ENCODE measurements at regions not wholly inside any gene's neighbourhood (a gene's known extent, or its start where the extent isn't known, plus 50 kb on each side); places are given as distances from the start of the nearest gene placed in this dataset.
A peak's percentile ranks its signal among the peaks of the same experiment; 100 is the strongest.
"Not testable (repeated sequence)": the region's sequence is repeated elsewhere in the genome, so short reads cannot be mapped to it uniquely, and the experiment has no call there.

DNA sequence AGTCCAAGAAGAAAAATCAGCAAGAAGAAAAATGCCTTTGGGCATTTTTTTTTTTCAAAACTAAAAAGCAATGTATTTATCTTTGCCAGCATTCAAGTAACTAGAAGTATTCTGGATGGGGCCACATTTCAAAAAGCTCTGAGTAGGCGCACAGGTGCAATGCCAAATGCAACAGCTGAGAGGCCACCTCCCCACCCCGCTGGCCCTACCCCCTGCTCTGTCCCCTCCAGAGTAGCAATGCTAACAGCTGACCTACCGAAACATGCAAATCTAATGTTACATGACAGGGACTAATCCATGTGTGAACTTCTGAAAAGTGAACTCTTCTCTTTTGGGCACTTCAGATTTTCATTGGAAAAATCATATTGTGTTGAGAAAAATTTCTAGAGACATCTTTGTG lies 153.7 kb upstream of the SLC38A2 start:
- DNase-seq (ENCODE audit: low read depth in 4 of 4, low spot score in 2 of 4), result no peak

DNA sequence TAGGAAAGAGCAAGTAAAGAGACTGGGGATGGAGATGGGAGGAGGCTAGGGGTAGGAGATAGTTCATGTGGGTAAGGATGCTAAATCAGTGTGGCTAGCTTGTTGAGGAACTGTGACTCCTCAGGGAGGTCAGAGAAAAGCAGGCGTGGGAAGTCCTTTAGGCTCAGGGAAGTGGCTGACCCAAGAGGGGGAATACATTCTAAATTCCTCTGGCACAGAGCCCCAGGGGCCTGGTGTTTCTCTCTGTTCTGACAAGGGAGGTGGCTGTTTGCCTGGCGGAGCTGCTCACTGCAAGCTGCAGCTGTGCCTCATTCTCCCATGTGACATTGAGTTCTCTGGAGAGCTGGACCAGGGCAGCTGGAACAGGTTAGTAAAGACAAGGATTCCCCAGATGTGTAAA lies 152.2 kb upstream of the SLC38A2 start:
- DNase-seq (ENCODE audit: low read depth in 4 of 4, low spot score in 2 of 4), result peak in 2 of 4 donors; percentile 34 to 51

DNA sequence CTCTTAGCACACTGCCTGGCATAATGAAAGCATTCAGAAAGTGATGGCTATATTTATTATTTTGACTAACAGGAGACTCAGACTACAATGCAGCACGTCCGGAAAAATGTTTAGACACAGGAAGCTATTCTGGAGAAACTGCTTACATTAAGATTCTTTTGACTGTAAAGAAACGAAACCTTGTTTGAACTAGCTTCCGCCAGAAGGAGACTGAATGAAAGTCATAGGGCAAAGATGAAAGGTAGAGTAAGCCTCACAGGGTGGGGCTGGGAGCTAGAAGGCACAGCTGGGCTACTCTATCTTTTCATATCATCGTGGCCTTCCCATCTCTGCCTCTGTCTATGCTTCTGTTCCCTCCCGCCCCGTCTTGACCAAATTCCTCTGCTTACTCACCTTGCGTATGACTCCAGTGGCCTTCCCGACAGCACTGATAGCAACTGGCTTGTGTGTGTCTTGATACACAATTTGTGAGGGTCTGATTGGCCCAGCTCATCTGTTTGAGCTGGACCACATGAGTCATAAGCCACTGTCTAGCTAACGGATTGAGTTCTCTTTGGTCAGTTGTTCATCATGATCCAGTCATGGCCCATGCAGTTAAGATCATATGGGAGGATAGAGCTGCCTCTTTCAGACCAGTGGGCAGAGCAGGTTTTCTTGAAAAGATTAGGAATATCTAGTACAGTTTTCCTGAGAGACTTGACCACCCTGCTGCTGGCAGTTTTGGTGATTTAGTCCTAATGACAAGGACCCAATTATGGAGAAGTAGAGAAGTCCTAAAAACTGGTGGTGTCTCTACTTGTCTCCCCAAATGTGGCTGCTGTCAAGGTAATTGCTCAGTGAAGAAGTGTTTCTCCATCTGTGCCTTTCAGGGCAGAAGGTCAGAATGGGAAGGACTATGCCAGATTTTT lies 151.5 kb upstream of the SLC38A2 start:
- no peak for DNase-seq (ENCODE audit: low read depth in 4 of 4, low spot score in 2 of 4)

DNA sequence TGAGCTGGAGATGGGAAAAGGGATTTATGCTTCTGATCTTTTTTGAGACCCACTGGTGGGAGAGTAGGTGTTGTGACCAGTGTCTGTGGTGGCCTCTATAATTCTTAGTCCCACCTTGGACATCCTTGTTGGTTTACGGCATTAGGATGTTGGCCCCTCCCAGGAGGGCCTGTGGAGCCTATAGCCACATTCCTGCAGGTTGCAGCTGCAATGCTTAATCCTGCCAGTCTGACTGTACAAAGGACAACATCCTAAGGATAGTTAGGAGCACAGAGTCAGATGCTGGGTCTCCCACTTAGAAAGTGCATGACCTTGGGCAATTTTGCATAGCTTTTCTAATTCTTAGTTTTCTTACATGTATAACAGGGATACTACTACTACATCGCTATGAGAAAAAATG lies 150.9 kb upstream of the SLC38A2 start:
- no peak for DNase-seq (ENCODE audit: low read depth in 4 of 4, low spot score in 2 of 4)

DNA sequence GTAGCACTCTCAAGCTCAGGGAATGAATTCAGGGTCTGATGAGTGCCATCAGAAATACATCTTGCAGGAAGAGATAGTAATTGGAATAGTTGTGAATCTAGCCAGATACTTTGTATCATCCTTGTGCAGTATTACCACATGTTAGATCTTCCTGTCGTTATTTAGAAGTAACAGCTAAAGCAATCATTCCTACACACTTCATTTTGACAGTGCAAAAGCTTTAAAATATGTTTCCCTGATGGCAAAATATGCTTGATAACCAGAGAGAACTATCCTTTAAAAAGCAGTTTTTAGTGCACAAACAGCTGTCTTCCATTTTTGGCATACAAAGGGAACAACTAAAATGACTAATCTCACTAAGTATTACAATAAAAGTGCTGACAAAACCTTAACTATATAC lies 149.5 kb upstream of the SLC38A2 start:
- DNase-seq (ENCODE audit: low read depth in 4 of 4, low spot score in 2 of 4), result no peak

DNA sequence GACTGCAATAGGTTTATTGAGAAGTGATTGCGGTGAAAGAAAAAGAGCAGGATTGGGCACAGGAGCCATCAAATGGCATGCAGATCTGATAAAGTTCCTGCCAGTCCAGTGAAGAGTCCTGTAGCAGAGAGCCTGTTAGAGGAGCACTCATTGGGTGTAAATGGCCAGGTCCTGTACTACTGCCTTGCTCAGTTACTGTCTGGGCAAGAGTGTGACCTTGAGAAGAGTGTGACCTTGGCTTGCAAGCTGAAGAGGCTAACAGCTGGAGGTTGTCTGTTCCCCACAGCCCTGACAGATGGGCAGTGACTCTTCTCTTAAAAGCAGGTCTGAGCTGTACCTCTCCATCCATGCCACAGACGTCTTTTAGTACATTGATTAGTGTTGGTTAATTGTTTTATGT lies 148.6 kb upstream of the SLC38A2 start:
- no peak for DNase-seq (ENCODE audit: low read depth in 4 of 4, low spot score in 2 of 4)

DNA sequence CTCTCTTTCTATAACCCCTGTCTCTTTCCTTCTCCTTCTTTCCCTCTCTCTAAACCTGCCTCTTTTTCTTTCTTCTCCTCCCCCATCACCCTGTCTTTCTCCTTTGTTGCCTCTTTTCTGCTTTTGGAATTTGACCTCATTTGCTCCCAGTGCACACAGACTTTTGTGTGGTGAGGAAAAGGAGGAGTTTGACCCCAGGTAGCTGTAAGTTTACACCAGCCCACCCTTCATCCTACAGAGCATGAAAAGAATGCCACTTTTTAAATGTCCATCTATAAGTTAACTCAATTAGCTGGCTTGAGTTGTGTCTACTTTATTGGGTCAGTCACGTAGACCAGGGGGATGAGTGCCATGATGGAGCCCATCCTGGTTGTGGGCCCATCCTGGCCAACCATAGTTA lies 146.8 kb upstream of the SLC38A2 start:
- no peak for DNase-seq (ENCODE audit: low read depth in 4 of 4, low spot score in 2 of 4)

DNA sequence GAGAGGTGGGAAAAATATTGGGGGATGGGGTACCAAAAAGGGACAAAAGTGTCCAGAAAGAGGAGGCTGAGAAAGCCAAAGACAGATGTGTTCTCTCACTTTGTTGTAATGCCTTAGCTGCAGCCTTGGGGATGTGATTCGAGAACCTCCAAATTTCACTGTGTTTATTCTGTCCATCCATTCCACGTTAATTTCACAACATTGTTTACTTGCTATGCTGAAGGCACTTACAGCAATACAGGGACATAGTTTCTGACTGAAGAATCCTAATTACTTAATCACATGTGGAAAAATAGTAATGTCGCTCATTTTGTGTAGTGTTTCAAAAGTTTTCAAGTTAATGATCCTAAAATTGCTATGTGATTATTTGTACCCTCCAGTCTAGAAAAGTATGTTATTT lies 146.2 kb upstream of the SLC38A2 start:
- no peak for DNase-seq (ENCODE audit: low read depth in 4 of 4, low spot score in 2 of 4)

DNA sequence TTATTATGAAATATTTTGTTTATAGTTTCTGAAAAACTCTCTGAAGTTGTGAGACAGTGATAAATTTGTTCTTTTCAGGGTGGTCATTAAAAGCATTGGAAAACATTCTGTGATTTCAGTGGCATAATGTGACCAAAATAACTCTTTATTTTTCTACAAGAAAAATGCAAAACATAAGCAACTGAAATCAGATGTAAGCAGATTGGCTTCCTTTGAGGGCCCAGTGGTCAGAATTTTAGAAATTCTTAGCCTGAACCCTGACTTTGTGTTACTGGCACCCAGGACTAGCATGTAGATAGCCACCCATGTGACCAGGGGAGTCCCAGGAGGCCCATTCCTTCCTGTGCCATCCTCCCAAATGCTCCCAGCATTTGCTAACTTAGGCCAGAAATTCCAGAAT lies 145.6 kb upstream of the SLC38A2 start:
- no peak for DNase-seq (ENCODE audit: low read depth in 4 of 4, low spot score in 2 of 4)

DNA sequence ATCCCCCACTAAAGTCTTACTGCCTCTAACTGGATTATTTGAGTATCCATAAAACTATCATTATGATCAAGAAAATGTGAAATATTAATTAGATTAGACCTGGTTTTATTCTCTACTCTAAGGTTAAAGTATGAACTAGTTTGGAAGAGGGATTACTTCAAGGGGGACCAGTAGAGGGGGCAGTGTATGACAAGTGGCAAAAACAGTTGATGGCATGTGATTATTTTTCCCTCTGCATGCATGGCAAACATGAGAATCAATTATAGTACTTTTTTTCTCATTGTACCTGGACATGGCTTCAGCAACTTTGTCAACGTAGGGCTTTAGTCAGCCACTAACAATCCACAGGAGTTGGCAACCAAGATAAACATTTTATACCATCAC lies 145.0 kb upstream of the SLC38A2 start:
- no peak for DNase-seq (ENCODE audit: low read depth in 4 of 4, low spot score in 2 of 4)

DNA sequence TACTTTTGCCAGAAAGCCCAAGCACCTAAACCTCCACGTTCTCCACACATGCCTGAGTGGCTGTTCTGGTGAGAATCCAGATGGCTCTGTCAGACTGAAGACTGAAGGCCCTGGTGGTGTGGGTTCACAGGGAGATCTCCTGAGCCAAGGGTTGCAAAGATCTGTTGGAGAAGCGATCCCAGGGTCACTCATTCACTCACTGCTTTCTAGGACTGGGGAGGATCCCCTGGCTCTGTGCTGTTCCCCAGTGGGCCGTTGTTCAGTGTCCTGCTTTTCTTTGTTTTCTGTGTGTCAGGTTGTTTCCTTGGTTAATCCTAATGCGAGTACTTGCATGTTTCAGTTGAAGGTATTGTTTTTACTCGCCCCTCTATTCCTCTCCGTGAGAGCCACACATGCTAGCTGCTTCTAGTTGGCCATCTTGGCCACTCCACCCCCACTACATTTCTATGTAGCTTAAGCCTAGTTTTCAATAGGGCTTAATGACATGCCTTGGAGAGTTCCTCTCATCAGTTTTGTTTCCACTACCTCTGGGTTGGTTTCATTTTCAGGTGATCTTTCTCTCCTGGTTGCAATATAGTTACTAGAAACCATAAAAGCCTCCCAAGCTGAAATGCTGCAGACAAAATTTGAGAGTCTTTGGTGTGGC lies 144.5 kb upstream of the SLC38A2 start:
- no peak for DNase-seq (ENCODE audit: low read depth in 4 of 4, low spot score in 2 of 4)

DNA sequence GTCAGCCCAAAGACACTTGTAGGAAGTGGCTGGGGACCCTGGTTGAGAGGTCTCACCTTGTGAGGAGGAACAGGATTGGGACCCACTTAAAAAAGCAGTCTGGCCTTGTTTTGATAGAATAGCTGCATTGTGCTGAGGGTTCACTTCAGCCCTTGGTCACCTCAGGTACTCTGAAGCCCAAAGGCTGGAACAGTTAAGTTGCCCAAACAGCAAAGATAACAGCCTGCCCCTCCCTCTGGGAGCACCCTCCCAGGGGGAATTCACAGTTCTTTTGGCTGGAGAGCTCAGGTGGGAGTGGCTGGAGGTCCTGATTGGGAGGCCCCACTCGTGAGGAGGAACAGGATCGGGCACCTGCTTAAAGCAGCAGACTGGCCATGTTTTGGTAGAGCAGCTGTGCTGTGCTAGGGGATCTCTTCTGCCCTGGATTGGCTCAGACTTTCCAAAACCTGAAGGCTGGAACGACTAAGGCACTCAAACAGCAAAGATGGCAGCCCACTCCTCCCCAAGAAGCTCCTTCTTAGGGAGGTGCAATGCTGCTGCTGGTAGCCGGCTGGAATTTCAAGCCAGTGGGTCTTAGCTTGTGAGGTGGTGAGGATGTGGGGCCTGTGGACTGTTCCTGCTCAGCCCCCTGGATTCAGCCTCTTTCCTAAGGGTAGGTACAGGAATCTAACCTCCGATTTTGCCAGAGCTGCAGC lies 143.8 kb upstream of the SLC38A2 start:
- no peak for DNase-seq (ENCODE audit: low read depth in 4 of 4, low spot score in 2 of 4)

DNA sequence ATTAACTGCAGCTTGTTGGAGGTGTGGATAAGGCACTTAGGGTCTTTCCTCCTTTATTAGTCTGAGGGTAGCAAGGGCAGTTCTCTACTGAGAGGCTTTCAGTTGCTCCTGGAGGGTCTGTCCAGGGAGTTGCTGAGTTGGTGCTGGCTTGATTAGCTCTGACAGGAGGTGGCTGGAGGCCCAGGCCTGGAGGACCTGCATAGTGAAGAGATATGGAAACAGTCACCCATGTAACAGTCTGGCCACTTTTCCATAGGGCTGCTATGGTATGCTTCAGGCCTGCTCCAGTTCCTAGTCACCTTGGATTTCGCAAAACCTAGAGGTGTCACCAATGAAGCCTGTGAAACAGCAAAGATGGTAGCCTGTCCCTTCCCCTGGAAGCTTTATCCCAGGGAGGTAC lies 143.3 kb upstream of the SLC38A2 start:
- no peak for DNase-seq (ENCODE audit: low read depth in 4 of 4, low spot score in 2 of 4)

DNA sequence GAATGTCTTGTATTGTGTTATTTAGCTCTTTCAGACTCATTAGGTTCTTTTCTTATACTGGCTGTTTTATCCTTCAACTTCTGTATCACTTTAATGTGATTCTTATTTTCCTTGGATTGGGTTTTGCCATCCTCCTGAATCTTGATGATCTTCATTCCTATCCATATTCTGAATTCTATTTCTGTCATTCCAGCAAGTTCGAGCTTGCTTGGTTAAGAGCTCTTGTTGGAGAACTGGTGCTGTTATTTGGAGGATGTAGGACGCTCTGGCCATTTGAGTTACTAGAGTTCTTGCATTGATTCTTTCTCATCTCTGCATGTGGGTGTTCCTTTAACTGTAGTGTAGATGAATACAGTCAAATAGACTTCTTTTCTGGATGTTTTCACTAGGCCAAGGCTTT lies 142.3 kb upstream of the SLC38A2 start:
- no peak for DNase-seq (ENCODE audit: low read depth in 4 of 4, low spot score in 2 of 4)

DNA sequence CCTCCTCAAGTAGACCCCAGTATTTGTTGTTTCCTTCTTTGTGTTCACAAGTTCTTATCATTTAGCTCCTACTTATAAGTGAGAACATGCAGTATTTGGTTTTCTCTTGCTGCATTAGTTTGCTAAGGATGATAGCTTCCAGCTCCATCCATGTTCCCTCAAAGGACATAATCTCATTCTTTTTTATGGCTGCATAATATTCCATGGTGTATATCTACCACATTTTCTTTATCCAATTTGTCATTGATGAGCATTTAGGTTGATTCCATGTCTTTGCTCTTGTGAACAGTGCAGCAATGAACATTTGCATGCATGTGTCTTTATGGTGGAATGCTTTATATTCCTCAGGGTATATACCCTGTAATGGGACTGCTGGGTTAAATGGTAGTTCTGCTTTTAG lies 137.7 kb upstream of the SLC38A2 start:
- DNase-seq (ENCODE audit: low read depth in 4 of 4, low spot score in 2 of 4), result not testable (repeated sequence)

DNA sequence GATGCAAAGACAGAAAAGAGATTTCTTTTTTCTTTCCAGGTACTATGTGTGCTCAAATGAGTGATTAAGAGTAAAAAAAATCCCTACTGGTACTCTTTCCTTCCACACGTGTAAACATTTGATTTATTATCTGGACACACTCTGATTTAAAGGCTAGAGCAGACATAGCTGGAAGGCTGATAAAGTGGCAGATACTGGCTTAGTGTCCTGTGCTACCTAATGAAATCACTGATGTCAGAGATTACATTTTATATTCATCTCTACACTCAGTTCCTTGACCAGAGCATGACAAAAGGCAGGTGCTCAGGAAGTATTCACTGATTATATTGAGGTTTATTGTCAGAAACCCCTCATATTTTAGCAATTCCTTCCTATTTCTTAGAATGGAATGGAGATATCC lies 136.6 kb upstream of the SLC38A2 start:
- no peak for DNase-seq (ENCODE audit: low read depth in 4 of 4, low spot score in 2 of 4)

DNA sequence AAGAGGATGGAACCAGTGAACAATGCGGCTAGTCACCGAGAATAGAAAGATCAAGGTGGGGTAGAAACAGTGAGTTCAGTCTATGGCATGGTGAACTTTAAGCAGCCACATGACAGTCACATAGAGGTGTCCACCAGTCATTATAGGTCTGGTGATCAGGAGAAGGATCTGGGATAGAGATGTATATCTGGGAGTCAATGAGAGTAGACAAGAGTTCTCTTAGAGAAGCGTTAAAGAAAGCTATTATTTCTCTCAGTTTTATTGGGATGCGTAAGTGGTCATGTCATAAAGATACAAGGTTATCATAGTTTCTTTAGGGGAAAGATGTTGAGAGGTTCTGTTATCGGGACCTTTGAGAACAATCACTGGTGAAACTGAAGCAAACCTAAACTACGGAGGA lies 136.1 kb upstream of the SLC38A2 start:
- no peak for DNase-seq (ENCODE audit: low read depth in 4 of 4, low spot score in 2 of 4)

DNA sequence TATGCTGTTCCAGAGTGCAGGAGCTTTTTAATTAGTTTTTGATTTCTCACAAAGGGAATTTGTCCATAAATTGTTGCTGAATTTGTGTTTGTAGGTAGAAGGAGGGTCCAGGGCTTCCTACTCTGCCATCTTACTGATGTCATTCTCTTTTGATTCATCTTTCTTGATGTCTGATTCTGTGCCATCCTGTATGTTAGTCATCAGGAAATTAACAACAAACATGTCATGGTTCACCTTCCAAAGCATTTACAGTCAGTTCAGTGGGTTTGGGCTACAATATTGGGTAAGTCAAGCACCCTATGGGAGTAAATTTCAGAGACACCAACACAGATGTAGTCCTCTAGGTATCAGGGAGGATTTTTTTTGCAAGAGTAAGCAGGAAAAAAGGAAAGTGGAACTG lies 135.2 kb upstream of the SLC38A2 start:
- DNase-seq (ENCODE audit: low read depth in 4 of 4, low spot score in 2 of 4), result no peak

DNA sequence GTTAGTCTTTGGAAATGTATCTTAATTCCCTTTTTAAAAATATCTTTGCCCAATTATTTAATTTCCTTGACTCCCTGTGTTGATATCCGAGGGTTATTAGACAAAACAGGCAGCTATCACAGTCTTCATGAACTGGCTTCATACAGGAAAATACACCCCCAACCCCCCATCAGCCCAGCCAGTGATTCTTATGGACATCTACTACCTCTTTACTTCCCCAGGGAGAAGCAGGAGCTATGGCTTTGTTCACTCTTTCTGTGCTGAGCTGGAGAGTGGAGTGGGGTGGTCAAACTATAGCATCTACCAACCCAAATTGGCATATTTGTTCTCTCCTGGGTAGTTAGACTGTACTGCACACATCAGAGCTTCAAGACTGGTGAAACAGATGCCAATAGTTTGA lies 134.4 kb upstream of the SLC38A2 start:
- no peak for DNase-seq (ENCODE audit: low read depth in 4 of 4, low spot score in 2 of 4)

DNA sequence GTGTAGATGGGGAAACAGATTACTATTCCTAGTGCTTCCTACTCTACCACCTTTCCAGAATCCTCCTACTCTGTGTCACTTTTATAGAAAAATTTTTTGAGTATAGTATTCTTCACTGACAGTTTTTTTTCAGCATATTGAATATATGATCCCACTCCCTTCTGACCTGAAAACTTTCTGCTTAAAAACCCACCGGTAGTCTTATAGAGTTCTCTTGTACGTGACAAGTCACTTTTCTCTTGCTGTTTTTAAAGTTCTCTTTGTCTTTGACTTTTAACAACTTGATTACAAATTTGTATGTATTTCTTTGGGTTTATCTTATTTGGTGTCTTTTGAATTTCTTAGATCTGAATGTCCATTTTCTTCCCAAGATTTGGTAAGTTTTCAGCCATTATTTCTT lies 133.6 kb upstream of the SLC38A2 start:
- DNase-seq (ENCODE audit: low read depth in 4 of 4, low spot score in 2 of 4), result no peak

DNA sequence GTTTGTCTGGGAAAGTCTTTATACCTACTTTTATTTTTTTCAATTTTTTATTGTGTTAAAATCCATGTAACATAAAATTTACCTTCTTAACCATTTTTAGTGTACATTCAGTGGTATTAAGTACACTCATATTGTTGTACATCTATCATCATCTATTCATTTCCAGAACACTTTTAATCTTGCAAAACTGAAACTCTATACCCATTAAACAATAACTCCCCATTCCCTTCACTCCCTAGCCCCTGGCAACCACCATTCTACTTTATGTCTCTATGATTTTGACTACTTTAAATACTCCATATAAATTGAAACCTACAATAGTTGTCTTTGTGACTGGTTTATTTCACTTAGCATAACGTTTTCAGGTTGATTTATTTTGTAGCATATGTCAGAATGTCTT lies 131.9 kb upstream of the SLC38A2 start:
- no peak for DNase-seq (ENCODE audit: low read depth in 4 of 4, low spot score in 2 of 4)
